ENCODE measurements at regions not wholly inside any gene's neighbourhood (a gene's known extent, or its start where the extent isn't known, plus 50 kb on each side); places are given as distances from the start of the nearest gene placed in this dataset.

DNA sequence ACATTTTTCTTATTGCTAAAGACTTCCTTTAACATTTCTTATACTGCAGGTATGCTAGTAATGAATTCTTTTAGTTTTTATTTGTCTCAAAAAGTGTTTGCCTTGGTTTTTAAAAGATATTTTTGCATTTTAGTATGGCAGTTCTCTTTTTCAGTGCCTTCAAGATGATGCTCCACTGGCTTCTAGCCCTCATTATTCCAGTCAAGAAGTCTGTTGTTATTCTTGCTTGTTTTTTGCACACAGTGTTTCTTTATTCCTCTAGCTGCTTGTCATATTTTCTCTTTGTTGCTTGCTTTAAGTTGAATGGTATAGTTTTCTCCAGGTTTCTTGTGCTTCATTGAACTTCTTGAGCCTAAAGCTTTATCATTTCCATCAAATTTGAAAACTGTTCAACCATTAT, 158.0 kb upstream of the SPHKAP start:
- no peak for DNase-seq (ENCODE audit: low read depth in 2 of 2)

DNA sequence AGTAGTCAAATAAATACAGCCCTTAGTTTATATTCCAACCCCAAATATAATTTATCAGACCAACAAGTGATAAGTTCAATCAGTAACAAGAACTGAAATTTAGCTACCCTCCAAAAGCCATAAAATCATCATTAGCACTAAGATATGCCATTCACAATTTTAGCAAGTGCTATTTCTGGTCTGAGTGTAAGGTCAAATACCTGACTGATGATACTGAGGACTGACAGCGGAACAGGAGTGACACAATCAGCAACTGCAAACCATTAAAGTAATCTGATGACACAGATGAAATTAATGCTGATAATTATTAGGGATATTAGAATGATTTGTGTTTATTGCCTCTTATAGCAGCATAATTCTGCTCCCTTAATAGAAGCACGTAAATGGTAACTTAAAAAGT, 152.7 kb upstream of the SPHKAP start:
- DNase-seq (ENCODE audit: low read depth in 2 of 2) = no peak

DNA sequence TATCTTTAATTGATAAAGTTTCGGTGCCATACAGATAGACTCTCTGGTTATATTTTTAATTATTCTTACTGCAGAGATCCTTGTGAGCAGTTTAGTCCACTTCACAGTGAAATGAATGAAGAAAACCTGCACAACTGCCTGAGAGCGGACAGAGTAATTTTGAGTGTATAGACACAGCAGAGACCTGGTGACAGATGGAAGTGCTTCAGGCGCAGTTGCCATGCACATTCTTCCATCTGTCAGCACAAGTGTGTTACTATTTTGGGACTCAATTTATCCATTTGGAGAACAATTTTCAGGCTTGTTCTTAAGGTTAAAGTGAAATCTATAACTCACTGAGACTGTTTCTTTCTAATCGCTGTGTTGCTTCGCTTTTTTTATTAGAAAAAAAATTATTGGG, 147.8 kb upstream of the SPHKAP start:
- DNase-seq (ENCODE audit: low read depth in 2 of 2) = no peak

DNA sequence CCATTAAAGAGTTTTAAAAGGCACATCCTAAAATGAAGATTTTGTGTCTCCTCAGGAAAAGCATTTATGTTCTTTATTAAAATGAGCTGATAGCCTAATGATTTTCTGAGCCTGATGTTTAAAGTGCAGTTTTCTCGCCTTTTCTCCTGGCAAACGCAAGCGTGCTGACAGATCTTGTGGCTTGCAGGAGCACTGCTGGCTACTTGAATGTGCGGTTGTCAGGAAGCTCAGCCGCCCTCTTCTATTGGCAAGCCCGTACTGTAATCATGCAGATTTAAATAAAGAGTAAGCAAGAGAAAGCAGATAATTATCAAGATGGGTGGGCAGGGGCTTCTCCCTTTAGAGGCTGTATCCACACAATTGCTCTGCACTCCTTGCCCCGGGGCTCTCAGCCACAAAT, 139.5 kb upstream of the SPHKAP start:
- DNase-seq (ENCODE audit: low read depth in 2 of 2) = no peak

DNA sequence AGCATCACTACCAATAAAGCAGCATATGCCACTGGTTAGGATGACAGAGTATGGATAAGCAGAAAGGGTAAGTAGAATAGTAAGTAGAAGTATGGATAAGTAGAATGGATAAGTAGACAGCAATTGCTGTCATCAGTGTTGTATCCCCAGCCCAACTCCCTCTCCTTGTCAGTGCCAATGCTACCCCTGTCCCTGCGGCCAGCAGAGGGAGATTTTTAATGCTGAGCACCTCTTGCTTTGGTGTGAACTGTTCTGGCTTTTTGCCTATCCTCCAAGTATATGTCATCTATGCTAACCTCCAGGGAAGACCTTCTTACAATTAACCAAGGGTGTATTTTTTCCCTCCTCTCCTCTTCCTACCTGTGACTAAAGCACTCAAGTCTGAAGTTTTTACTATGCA, 136.7 kb upstream of the SPHKAP start:
- DNase-seq (ENCODE audit: low read depth in 2 of 2) = no peak

DNA sequence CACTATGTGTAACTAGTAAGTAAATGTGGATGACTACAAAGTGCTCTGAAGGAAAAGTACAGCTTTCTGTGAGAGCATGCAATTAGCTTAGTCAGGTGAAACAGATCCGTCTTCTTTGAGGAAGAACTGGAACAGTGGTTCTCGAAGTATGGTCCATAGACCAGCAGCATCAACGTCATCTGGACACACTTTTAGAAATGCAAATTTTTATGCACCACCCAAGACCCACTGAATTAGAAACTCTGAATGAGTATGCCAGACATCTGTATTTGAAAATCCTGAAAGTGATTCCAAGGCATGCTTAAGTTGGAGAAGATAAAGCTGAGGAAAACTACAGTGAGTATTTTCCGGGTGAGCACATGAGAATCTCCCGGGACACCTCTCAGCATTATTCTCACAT, 130.7 kb upstream of the SPHKAP start:
- no peak for DNase-seq (ENCODE audit: low read depth in 2 of 2)

DNA sequence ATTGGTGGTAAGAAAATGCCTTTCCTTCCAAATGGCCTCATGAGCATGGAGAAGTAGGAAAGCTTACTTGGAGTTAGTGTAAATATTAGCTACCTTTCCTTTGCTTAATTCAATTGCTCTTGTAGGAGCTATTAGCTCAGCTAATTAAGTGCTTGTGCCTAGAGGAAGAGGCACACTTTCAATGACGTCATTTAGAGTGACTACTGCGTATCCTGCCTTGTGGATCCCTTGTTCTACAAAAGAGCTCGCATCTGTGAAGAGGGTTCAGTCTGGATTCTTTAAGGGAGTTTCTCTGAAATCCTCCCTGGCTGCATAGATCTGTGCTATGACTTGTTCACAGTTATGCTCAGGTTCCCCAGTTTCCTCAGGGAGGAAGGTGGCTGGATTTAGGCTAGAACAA, 122.5 kb upstream of the SPHKAP start:
- DNase-seq (ENCODE audit: low read depth in 2 of 2) = no peak

DNA sequence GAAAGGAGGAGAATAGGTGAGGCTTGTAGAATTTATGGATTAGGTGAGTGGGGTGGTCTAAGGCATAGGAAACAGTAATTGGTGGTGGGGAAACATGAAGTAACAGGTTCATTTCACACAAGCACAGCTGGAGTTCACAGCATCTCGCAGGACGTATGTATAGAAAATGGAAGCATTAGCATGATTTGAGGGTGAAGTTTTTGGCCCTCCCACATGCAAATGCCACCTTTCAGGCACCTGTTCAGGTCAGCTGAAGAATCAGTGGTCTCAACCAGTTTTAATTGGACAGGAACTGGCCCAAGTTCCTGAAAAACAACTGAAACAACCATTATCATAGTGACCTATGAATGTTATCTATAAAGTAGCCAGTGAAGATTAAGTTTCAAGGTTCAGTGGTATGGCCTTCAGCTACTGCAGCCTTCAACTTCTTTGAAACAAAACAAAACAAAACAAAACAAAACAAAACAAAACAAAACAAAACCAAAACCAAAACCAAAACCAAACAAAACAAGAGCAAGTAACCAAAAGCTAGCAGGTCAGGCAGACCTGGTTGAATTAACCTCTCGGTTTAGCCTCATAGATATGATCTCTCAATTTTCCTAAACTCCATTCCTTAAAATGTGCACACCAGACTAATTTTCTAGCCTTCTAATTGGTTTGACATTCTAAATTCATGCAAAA, 102.1 kb upstream of the SPHKAP start:
- no peak for DNase-seq (ENCODE audit: low read depth in 2 of 2)

DNA sequence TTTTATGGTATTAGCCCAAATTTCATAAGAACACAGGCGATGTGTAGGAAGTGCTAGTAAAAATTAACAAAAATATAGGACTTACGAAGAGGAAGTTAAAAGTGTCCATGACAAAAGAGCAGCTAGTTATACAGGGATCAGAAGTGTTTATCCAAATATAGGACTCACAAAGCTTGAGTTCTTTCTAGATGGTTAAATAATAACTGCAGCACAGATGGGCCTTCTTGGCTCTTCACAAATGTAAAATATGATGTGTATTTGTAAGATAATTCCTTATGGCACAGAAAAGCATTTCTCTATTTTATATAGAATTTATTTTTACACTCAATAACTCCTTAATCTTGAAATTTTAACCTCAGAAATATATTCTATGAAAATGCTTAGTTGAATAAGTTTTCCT, 100.9 kb upstream of the SPHKAP start:
- no peak for DNase-seq (ENCODE audit: low read depth in 2 of 2)

DNA sequence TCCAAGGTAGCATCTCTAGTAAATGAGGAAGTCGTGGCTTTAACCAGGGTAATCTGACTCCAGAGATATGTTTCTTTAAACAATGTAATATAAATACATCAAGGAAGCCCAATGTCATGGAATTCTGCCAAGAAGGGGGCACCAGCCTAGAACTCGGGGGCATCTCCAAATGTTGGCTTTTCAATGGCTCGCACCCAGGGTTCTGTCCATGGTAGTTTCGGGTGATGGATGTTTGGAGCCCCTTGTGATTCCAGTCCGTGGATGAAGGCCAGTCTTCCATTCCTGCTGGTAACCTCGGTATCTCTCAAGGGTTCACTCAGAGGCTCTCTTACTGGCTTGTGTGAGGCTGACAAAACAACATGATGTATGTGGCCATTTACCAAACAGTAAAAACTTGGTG, 91.7 kb upstream of the SPHKAP start:
- no peak for DNase-seq (ENCODE audit: low read depth in 2 of 2)

DNA sequence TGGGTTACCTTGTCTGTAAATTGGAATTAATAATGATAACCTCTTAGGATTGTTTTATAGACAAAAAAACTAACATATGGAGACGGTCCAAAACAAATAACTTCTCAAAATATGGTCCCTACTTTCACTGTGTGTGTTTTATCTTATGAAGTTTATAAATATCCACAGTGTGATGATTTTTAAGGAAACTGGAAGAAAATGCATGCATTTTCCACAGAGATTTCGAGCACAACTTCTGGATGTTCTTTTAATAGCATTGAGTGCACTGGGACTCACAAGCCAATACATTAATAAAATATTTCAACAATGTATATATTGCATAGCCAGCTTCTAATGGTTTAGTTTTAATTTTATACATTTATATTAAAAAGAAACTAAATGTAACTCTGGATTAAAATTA, 87.9 kb upstream of the SPHKAP start:
- DNase-seq (ENCODE audit: low read depth in 2 of 2) = no peak

DNA sequence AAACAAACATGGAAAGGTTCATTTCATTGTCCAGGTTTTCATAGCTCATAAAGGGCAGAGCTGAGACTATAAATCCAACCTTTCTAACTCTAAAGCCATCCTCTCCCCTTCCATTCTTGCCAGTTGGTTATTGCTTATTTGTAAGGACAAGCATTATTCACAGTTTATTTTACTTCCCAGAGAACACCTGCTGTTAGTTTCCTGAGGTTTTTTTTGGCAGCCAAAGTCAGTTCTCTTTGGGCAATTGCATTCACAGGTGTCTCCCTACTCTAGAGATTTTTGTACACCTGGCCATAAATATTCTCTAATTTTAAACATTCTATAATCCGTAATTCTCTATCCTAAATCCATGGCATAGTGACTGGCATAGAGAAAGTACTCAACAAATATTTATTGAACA, 87.3 kb upstream of the SPHKAP start:
- no peak for DNase-seq (ENCODE audit: low read depth in 2 of 2)

DNA sequence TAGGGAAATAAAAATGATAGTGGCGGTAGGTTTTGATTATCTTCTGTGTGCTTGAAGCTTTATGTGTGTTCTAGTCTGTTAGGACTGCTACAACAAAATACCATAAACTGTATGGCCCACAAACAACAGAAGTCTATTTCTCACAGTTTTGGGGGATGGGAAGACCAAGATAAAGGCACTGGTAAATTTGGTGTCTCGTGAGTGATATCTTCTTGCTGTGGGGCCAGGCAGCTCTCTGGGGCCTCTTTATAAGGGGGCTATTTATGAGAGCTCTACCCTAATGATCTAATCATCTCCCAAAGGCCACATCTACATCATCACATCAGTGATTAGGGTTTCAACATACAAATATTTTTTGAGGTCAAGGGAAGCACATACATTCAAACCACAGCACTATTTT, 86.8 kb upstream of the SPHKAP start:
- DNase-seq (ENCODE audit: low read depth in 2 of 2) = no peak

DNA sequence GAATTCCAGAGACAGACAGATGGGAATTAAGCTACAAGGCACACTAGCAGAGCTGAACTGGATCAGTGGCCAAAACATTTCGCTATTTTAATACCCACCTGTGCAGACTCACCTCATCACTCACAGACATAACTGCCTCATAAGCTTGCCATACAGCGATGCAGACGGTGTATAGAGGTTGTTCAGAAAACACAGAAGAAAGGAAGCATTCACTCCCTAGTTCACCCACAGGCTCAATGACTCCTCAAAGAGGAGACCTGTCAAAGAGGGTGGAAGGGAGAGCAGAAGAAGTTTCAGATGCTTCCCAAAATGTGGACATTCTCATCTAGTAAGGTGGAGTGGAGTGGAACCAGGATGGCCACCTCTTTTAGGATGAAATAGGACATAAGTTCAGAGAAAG, 81.7 kb upstream of the SPHKAP start:
- no peak for DNase-seq (ENCODE audit: low read depth in 2 of 2)

DNA sequence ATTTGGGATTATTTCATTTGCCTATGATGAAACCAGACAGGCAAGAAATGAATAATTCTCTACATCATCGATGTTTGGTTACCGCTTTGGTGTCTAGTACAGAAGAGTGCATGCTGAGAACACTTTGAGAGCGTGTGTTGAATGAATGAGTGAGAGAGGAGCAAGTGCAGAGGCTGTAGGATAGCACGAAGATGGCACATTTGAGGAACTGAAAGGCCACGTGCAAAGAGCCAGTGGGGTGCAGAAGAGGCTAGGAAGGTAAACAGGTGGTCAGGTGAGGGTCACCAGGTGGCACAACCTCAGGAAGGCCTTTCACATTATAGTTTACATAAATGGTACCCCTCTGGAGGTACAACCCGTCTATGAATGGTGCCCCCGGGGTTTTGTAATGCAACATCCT, 80.1 kb upstream of the SPHKAP start:
- DNase-seq (ENCODE audit: low read depth in 2 of 2) = no peak

DNA sequence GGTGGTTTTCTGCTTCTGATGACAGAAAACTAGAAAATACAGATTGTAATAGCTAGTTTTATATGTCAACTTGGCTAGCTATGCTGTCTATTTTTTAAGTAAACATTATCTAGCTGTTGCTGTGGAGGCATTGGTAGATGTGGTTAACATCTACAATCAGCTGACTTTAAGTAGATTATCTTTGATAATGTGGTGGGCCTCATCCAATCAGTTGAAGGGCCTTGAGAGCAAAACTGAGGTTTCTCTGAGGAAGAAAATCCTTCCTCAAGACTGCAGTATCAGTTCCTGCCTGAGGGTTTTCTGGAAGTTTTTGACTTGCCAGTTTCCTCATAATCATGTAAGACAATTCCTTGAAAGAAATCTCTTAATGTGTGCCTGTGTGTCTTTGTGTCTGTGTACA, 75.9 kb upstream of the SPHKAP start:
- DNase-seq (ENCODE audit: low read depth in 2 of 2) = no peak

DNA sequence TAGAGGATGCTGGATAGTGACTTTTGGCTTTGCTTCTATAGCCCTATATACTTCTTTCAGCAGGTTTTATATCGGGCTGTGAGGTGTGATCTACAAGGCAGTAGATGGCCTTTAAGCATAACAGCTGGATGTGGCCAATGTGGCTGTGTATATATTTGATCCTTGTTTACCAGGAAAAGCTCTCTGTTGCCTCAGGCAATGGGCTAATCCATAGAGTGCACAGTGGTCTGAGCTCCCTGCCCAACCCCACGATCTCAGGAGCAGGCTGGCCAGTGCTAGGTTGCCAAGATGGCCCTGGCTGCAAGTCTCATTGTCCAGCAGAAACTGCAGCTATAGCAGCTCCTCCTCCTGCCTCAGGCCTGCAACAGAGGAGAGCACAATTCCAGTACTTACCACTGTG, 72.3 kb upstream of the SPHKAP start:
- no peak for DNase-seq (ENCODE audit: low read depth in 2 of 2)

DNA sequence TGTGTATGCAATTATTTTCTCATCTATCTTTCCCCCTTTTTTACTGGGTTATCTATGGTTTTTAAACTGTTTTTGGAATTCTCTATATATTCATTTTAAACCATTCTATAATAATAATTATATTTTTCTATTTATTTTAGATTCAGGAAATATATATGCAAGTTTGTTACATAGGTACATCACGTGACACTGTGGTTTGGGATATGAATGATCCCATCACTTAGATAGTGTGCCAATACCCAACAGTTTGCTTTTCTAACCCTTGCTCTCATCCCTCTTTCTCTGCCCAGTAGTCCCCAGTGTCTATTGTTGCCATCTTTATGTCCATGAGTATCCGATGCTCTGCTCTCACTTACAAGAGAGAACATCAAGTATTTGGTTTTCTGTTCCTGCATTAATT, 65.8 kb upstream of the SPHKAP start:
- DNase-seq (ENCODE audit: low read depth in 2 of 2) = no peak

DNA sequence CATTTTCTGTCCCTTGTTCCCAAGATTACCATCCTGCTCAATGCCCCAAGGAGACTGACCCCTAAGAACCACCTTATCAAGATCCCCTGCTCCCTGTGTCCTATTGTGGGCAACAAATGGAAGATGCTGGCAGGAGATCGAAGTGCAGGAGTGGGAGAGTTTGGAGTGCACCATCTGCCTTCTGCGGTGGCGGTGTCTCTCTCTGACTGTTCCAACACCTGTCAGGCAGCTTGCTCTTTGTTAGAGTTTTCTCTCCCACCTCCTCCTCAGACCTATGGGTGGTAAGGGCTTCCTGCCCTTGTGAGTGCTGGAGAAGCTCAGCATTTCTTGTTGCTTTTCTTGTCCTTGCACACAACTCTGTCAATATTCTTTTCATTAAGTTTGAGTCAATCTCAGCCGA, 64.1 kb upstream of the SPHKAP start:
- no peak for DNase-seq (ENCODE audit: low read depth in 2 of 2)

DNA sequence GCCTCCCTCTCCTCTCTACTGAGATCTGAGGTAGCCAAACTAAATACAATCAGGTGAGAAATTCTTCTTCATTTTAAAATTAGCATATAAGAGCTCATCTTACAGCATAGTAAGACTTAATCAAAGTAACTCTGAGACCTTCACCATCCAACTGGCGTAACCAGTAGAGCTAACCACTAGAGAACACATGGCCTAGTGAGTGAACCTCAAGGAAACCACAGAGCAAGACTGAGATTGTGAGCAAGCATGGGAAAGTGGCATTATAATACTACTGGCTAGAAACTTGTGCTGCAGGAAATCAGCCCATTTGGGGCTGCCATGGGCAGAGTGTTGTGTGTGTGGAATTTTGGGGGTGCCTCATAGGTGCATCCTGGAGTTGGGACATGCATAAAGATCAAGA, 61.1 kb upstream of the SPHKAP start:
- no peak for DNase-seq (ENCODE audit: low read depth in 2 of 2)

DNA sequence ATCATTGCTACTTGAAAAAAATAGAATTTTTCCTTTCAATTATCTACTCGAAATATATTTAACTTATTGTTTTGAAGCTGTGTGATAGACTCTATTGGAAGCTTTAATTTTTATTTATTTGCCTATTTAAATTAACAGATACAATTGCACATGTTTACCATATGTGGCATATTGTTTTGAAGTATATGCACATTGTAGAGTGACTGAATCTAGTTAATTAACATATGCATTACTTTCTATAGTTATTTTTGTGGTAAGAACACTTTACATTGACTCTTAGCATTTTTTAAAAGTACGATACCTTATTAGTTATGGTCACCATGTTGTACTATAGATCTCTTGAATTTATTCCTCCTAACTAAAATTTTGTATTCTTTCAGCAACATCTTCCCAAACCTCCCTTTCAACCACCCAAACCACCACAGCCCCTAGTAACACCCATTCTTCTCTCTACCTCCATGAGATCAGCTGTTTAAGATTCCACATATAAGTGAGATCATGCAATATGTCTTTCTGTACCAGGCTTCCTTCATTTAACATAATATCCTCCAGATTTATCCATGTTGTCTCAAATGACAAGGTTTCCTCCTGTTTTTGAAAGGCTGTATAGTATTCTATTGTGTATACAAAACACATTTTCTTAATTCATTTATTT, 58.5 kb upstream of the SPHKAP start:
- no peak for DNase-seq (ENCODE audit: low read depth in 2 of 2)

DNA sequence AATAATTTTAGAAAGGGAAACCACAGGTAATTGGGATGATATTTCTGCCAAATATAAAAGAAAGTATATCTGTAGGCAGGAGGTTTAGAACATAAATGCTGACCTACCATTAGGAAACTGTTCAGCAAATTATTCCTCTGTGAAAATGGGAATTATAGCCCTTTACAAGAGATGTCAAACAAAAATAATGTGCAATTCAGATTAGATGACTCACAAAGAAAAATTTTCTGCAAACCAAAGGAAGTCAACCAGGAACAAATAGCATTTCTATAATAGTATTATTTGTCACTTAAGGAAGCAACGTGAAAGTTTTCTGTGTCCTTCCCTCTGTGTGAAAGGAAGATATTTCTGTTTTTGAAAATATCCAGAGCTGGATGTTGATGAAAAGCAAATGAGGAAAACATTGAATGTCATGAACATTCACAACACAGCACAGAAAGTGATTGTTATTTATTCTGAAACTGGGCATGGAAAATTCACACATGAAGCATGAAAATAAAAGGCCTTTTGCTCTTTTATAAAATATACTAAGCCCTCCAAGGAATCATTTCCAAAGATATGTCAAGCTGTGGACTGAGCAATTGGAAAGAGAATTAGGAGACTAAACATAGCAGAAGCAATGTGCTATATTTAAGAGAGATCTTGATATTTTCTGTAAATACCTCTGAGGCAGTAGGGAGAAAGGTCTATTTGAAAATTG, 57.9 kb upstream of the SPHKAP start:
- DNase-seq (ENCODE audit: low read depth in 2 of 2) = no peak
